H1 (cell line): ENCODE measurements at regions not wholly inside any gene's neighbourhood (a gene's known extent, or its start where the extent isn't known, plus 50 kb on each side); places are given as distances from the start of the nearest gene placed in this dataset.

Source experiments
- CTCF ChIA-PET: fragments of 300-600 bp; sonication (Branson Sonifier 250); formaldehyde crosslinking; loops from one replicate; lab custom pipeline; 2021; ENCODE audit not compliant: partially characterized antibody; lab: Charles Lee
- POLR2A ChIA-PET: fragments of 300-600 bp; sonication (Branson Sonifier 250); formaldehyde crosslinking; loops from one replicate; lab custom pipeline; 2021; ENCODE audit warnings: inconsistent platforms; ENCODE audit not compliant: partially characterized antibody; lab: Charles Lee
- DNase-seq, 2 experiments: peaks; one replicate each; pipeline versions ENCODE4 v3.0.0 to v3.0.0-alpha.2; 2010 to 2022; ENCODE audit warnings: low spot score in 2 of 2, low read depth in 1 of 2, mixed read lengths in 1 of 2
- FAIRE-seq: peaks from 2 replicates; lab custom pipeline; 2011; peaks lifted over from hg19 to GRCh38; lab: Jason Lieb, UNC
- H2AFZ ChIP-seq: 2 replicates; pipeline ENCODE4 v1.8.1; 2012; ENCODE audit warnings: low read length, inconsistent platforms
- H2AK5ac ChIP-seq: 2 replicates; pipeline ENCODE4 v1.6.1; 2013; ENCODE audit warnings: low read depth, low read length
- H2BK120ac ChIP-seq: replicated peaks from 2 replicates; pipeline ENCODE3; 2013; ENCODE audit warnings: low read depth, low read length, inconsistent platforms
- H2BK12ac ChIP-seq: 2 replicates; pipeline ENCODE4 v1.6.1; 2013; ENCODE audit warnings: low read depth, low read length
- H2BK15ac ChIP-seq: 2 replicates; pipeline ENCODE4 v1.6.1; 2013; ENCODE audit warnings: low read length
- H2BK20ac ChIP-seq: 2 replicates; pipeline ENCODE4 v1.6.1; 2013; ENCODE audit warnings: low read length
- H2BK5ac ChIP-seq: 2 replicates; pipeline ENCODE4 v1.6.1; 2013; ENCODE audit warnings: low read depth, low read length
- H3K14ac ChIP-seq: 2 replicates; pipeline ENCODE4 v1.6.1; 2013; ENCODE audit warnings: inconsistent platforms; ENCODE audit not compliant: insufficient read length
- H3K18ac ChIP-seq: 2 replicates; pipeline ENCODE4 v1.6.1; 2013; ENCODE audit warnings: low read length; ENCODE audit errors: extremely low read depth
- H3K23ac ChIP-seq: 2 replicates; pipeline ENCODE4 v1.6.1; 2013; ENCODE audit warnings: inconsistent platforms; ENCODE audit not compliant: insufficient read length
- H3K23me2 ChIP-seq: 2 replicates; pipeline ENCODE4 v1.6.1; 2013; ENCODE audit warnings: low read depth, low read length
- H3K27ac ChIP-seq: 2 replicates; pipeline ENCODE4 v1.6.1; 2011; ENCODE audit warnings: low read depth, low read length, inconsistent platforms
- H3K27me3 ChIP-seq, 4 experiments: replicated peaks in 1 of 4; 1 replicate in 1 of 4; 2 replicates in 3 of 4; pipeline versions ENCODE4 v1.6.1 to v1.8.1; 2011 to 2013; ENCODE audit warnings: low read length in 3 of 4, mild to moderate bottlenecking in 3 of 4, inconsistent platforms in 2 of 4, mixed read lengths in 2 of 4, moderate library complexity in 1 of 4; ENCODE audit not compliant: control insufficient read depth in 3 of 4, insufficient read depth in 3 of 4; ENCODE audit errors: extremely low read depth in 1 of 4
- H3K36me3 ChIP-seq, 4 experiments: 2 replicates each; pipeline versions ENCODE4 v1.6.1 to v1.8.1; 2011 to 2013; ENCODE audit warnings: mild to moderate bottlenecking in 4 of 4, low read length in 3 of 4, moderate library complexity in 2 of 4, control low read depth in 1 of 4, inconsistent platforms in 1 of 4; ENCODE audit not compliant: insufficient read depth in 4 of 4, control insufficient read depth in 2 of 4
- H3K4ac ChIP-seq: replicated peaks from 2 replicates; pipeline ENCODE3; 2013; ENCODE audit warnings: low read length, low read depth, mixed read lengths, inconsistent platforms; ENCODE audit not compliant: insufficient read length
- H3K4me1 ChIP-seq, 4 experiments: replicated peaks in 1 of 4; 1 replicate in 1 of 4; 2 replicates in 3 of 4; pipeline versions ENCODE4 v1.6.1 to v1.8.1; 2011 to 2013; ENCODE audit warnings: low read length in 3 of 4, inconsistent platforms in 2 of 4, mixed read lengths in 1 of 4; ENCODE audit not compliant: insufficient read depth in 4 of 4, control insufficient read depth in 3 of 4
- H3K4me2 ChIP-seq, 2 experiments: 2 replicates each; pipeline versions ENCODE4 v1.6.1 to v1.8.1; 2011 to 2013; ENCODE audit warnings: low read depth in 2 of 2, low read length in 2 of 2, control low read depth in 1 of 2, inconsistent platforms in 1 of 2, mild to moderate bottlenecking in 1 of 2; ENCODE audit not compliant: insufficient read depth in 1 of 2
- H3K4me3 ChIP-seq, 4 experiments: fragments of 200-600, 300-600 bp in 1 of 4; sonication (generic), shearing (Covaris generic), sonication (Bioruptor Twin) in 1 of 4; 2 replicates each; pipeline versions ENCODE4 v1.5.1 to v1.8.1; 2011 to 2016; ENCODE audit warnings: low read length in 4 of 4, low read depth in 3 of 4, control low read depth in 2 of 4, inconsistent platforms in 2 of 4, mild to moderate bottlenecking in 2 of 4, mixed read lengths in 1 of 4, moderate library complexity in 1 of 4; ENCODE audit not compliant: insufficient read depth in 2 of 4; ENCODE audit errors: extremely low read depth in 1 of 4
- H3K56ac ChIP-seq: replicated peaks from 2 replicates; pipeline ENCODE3; 2013; ENCODE audit warnings: low read depth, mild to moderate bottlenecking, mixed read lengths, low read length, inconsistent platforms; ENCODE audit not compliant: insufficient read length
- H3K79me1 ChIP-seq: 2 replicates; pipeline ENCODE4 v1.6.1; 2013; ENCODE audit warnings: low read depth, low read length, control low read depth
- H3K79me2 ChIP-seq, 2 experiments: 2 replicates each; pipeline versions ENCODE4 v1.6.1 to v1.8.1; 2012 to 2013; ENCODE audit warnings: low read length in 2 of 2, mild to moderate bottlenecking in 2 of 2, inconsistent platforms in 1 of 2; ENCODE audit not compliant: insufficient read depth in 2 of 2, control insufficient read depth in 1 of 2
- H3K9ac ChIP-seq, 4 experiments: replicated peaks in 1 of 4; 1 replicate in 1 of 4; 2 replicates in 3 of 4; pipeline versions ENCODE4 v1.6.1 to v1.8.1; 2011 to 2013; ENCODE audit warnings: low read depth in 3 of 4, low read length in 3 of 4, control low read depth in 2 of 4, mild to moderate bottlenecking in 2 of 4, moderate library complexity in 2 of 4, inconsistent platforms in 1 of 4; ENCODE audit errors: extremely low read depth in 1 of 4
- H3K9me3 ChIP-seq, 2 experiments: 2 replicates each; pipeline versions ENCODE4 v1.6.1 to v1.8.1; 2012 to 2013; ENCODE audit warnings: mild to moderate bottlenecking in 2 of 2, moderate library complexity in 2 of 2, control low read depth in 1 of 2, inconsistent platforms in 1 of 2, low read depth in 1 of 2, low read length in 1 of 2, mixed read lengths in 1 of 2; ENCODE audit not compliant: insufficient read depth in 2 of 2
- H4K20me1 ChIP-seq, 2 experiments: replicated peaks in 1 of 2; 2 replicates each; pipeline versions ENCODE3 to v1.8.1; 2011 to 2013; ENCODE audit warnings: inconsistent platforms in 2 of 2, low read length in 2 of 2, mild to moderate bottlenecking in 1 of 2; ENCODE audit not compliant: insufficient read depth in 2 of 2, control insufficient read depth in 1 of 2
- H4K5ac ChIP-seq: 2 replicates; pipeline ENCODE4 v1.6.1; 2013; ENCODE audit warnings: low read length, low read depth, mixed read lengths, inconsistent platforms; ENCODE audit not compliant: insufficient read length
- H4K8ac ChIP-seq: 2 replicates; pipeline ENCODE4 v1.8.0; 2013; ENCODE audit warnings: mild to moderate bottlenecking, moderate library complexity, low read length, inconsistent platforms; ENCODE audit not compliant: insufficient read depth; ENCODE audit errors: extremely low read depth
- H4K91ac ChIP-seq: replicated peaks from 2 replicates; pipeline ENCODE3; 2013; ENCODE audit warnings: low read length, mixed read lengths, inconsistent platforms; ENCODE audit not compliant: insufficient read length
- BACH1 ChIP-seq: IDR thresholded peaks from 2 replicates; pipeline ENCODE4 v1.6.1; 2012; ENCODE audit warnings: low read length, improper control_type of control experiment
- GTF2F1 ChIP-seq: IDR thresholded peaks from 2 replicates; pipeline ENCODE4 v1.6.1; 2012; ENCODE audit warnings: low read depth, low read length, improper control_type of control experiment, borderline replicate concordance
- HDAC2 ChIP-seq, 2 experiments: fragments of 300-600 bp in 1 of 2; sonication (generic) in 1 of 2; IDR thresholded peaks; 2 replicates each; pipeline ENCODE4 v1.6.1; 2011 to 2012; ENCODE audit warnings: low read depth in 2 of 2, low read length in 2 of 2, mild to moderate bottlenecking in 2 of 2, moderate library complexity in 2 of 2, borderline replicate concordance in 1 of 2, inconsistent platforms in 1 of 2
- POLR2AphosphoS5 ChIP-seq: IDR thresholded peaks from 2 replicates; pipeline ENCODE4 v1.6.1; 2011; ENCODE audit warnings: low read depth, low read length
- SIRT6 ChIP-seq: IDR thresholded peaks from one replicate; pipeline ENCODE4 v1.7.1; 2012; ENCODE audit warnings: low read length, inconsistent platforms
- ZNF274 ChIP-seq: IDR thresholded peaks from 2 replicates; pipeline ENCODE4 v1.7.0; 2012; ENCODE audit warnings: low read length, borderline replicate concordance; ENCODE audit errors: extremely low read depth
- WGBS, 2 experiments: shearing (Covaris generic) in 1 of 2; methylation state at CpG; one replicate each; pipeline versions ENCODE4 v1.1.6 to v1.1.7; 2013 to 2015; ENCODE audit warnings: low lambda C conversion rate in 2 of 2, mixed read lengths in 2 of 2, inconsistent platforms in 1 of 2, low coverage in 1 of 2, missing lambda C conversion rate in 1 of 2; ENCODE audit not compliant: insufficient replicate concordance in 2 of 2, insufficient coverage in 1 of 2, insufficient read length in 1 of 2; ENCODE audit errors: extremely low coverage in 1 of 2, missing lambda C conversion rate in 1 of 2; 5-methylcytosine and 5-hydroxymethylcytosine counted together

DNA sequence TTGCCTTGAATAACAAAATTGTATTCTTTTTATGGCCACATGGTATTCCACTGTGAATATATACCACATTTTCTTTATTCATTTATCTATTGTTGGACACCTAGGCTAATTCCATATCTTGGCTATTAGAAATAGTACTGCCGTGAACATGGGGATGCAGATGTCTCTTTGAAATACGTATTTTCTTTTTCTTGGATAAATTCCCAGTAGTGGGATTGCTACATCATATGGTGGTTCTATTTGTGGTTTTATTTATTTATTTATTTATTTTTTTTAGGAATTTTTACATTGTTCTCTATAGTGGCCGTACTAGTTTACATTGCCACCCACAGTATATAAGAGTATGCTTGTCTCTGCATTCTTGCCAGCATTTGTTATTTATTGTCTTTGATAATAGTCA is 679.8 kb upstream of the NRXN1 start:
- Histone ChIP-seq H4K8ac (no peak overlapping the region), H3K14ac (no peak overlapping the region), H2BK5ac (no peak overlapping the region), H2AFZ (no peak overlapping the region), H3K4me3 (no peak overlapping the region), H2BK12ac (no peak overlapping the region), H4K20me1 (no peaks in the 10 kb centered on the region), H3K4ac (no peak overlapping the region), H3K27me3 (no peaks in the 10 kb centered on the region), H3K4me2 (no peak overlapping the region), H4K91ac (no peak overlapping the region), H3K23ac (no peak overlapping the region), H2BK20ac (no peak overlapping the region), H3K79me1 (no peaks in the 10 kb centered on the region), H2BK15ac (no peak overlapping the region), H3K9ac (no peak overlapping the region), H3K56ac (no peak overlapping the region), H3K79me2 (no peaks in the 10 kb centered on the region), H3K27ac (no peak overlapping the region), H2AK5ac (no peak overlapping the region), H3K4me1 (peaks cover 0 to 2% (median 0%) of the 10 kb centered on the region in 4 experiments; a peak in 1 of 7 replicates), H2BK120ac (no peak overlapping the region), H3K18ac (no peak overlapping the region), H3K36me3 (no peaks in the 10 kb centered on the region), H3K23me2 (no peaks in the 10 kb centered on the region), H4K5ac (no peak overlapping the region), H3K9me3 (no peaks in the 10 kb centered on the region)
- CTCF ChIA-PET, result interaction anchor here (1.4 to 3.9 kb wide), 3 partner anchors 83 to 291 kb away, joined by 3 to 20 read pairs (median 15); no protein-coding TSS in a partner anchor
- POLR2A ChIA-PET, result no interaction called here
- DNase-seq, result no peak
- FAIRE-seq, result no peak
- 89% methylated on average over 3 of the region's 3 CpGs; no CpG with 5 or more reads in 1 of the 2 experiments for WGBS, 2 experiments
- no peak for TF ChIP-seq ZNF274
- TF ChIP-seq GTF2F1, result no peak
- no peak for TF ChIP-seq POLR2AphosphoS5
- TF ChIP-seq HDAC2 (IDR thresholded peaks at IDR 0.05; ENCODE audit: borderline replicate concordance in 1 of 2, low read depth in 2 of 2, low read length in 2 of 2), result no peak
- TF ChIP-seq BACH1, result no peak
- TF ChIP-seq SIRT6, result no peak
